ENCODE measurements at regions not wholly inside any gene's neighbourhood (a gene's known extent, or its start where the extent isn't known, plus 50 kb on each side); places are given as distances from the start of the nearest gene placed in this dataset.

GRCh38 chr2:234399451-234400246, 97.2 kb downstream of the ARL4C start:
- TF ChIP-seq CTCF (IDR thresholded peaks at IDR 0.05): no peak
- no peak for TF ChIP-seq POLR2A (IDR thresholded peaks at IDR 0.05)

All from transverse colon (tissue), 3 donors.